GM21786 (cell line): ENCODE measurements at regions not wholly inside any gene's neighbourhood (a gene's known extent, or its start where the extent isn't known, plus 50 kb on each side); places are given as distances from the start of the nearest gene placed in this dataset.
"Not testable (repeated sequence)": the region's sequence is repeated elsewhere in the genome, so short reads cannot be mapped to it uniquely, and the experiment has no call there.

Source experiments
- ATAC-seq: cut with Tn5 transposase; IDR thresholded peaks from one replicate; pipeline ENCODE4 v1.9.1; 2021; ENCODE audit not compliant: unreplicated experiment

GRCh38 chr10:111261081-111261615 is 184.3 kb downstream of the ADRA2A start:
- ATAC-seq: no peak

- no peak for ATAC-seq
Measured at GRCh38 chr10:111265341-111265740, 188.5 kb downstream of the ADRA2A start.

GRCh38 chr10:111266165-111266564 is 189.3 kb downstream of the ADRA2A start:
- ATAC-seq: no peak

- no peak for ATAC-seq
Measured at GRCh38 chr10:111267673-111268072, 190.8 kb downstream of the ADRA2A start.

GRCh38 chr10:111273235-111273634 is 196.4 kb downstream of the ADRA2A start:
- ATAC-seq: no peak

GRCh38 chr10:111273635-111274034 is 196.8 kb downstream of the ADRA2A start:
- no peak for ATAC-seq

GRCh38 chr10:111275091-111275490 is 198.3 kb downstream of the ADRA2A start:
- no peak for ATAC-seq

- no peak for ATAC-seq
Measured at GRCh38 chr10:111277661-111278060, 200.8 kb downstream of the ADRA2A start.

- no peak for ATAC-seq
Measured at GRCh38 chr10:111278266-111278665, 201.4 kb downstream of the ADRA2A start.

GRCh38 chr10:111281516-111281915 is 204.7 kb downstream of the ADRA2A start:
- ATAC-seq: no peak

GRCh38 chr10:111289461-111289860 is 212.6 kb downstream of the ADRA2A start:
- ATAC-seq: no peak

- no peak for ATAC-seq
Measured at GRCh38 chr10:111290649-111291048, 213.8 kb downstream of the ADRA2A start.

- ATAC-seq: no peak
Measured at GRCh38 chr10:111295788-111296187, 219.0 kb downstream of the ADRA2A start.

GRCh38 chr10:111297351-111297848 is 220.6 kb downstream of the ADRA2A start:
- no peak for ATAC-seq

GRCh38 chr10:111298031-111298430 is 221.2 kb downstream of the ADRA2A start:
- ATAC-seq: no peak

GRCh38 chr10:111299037-111299436 is 222.2 kb downstream of the ADRA2A start:
- ATAC-seq: no peak

- no peak for ATAC-seq
Measured at GRCh38 chr10:111303887-111304286, 227.1 kb downstream of the ADRA2A start.

GRCh38 chr10:111316722-111317212 is 239.9 kb downstream of the ADRA2A start:
- no peak for ATAC-seq

GRCh38 chr10:111319866-111320265 is 243.0 kb downstream of the ADRA2A start:
- ATAC-seq: no peak

GRCh38 chr10:111323389-111323966 is 246.6 kb downstream of the ADRA2A start:
- ATAC-seq: no peak

GRCh38 chr10:111332174-111332573 is 255.3 kb downstream of the ADRA2A start:
- not testable (repeated sequence) for ATAC-seq

- ATAC-seq: no peak
Measured at GRCh38 chr10:111335826-111336225, 259.0 kb downstream of the ADRA2A start.

GRCh38 chr10:111338035-111338434 is 261.2 kb downstream of the ADRA2A start:
- ATAC-seq: no peak
